Upper lobe of left lung (tissue), 6 donors: ENCODE measurements at regions not wholly inside any gene's neighbourhood (a gene's known extent, or its start where the extent isn't known, plus 50 kb on each side); places are given as distances from the start of the nearest gene placed in this dataset.

ENCODE experiments used
- ATAC-seq, 2 donors: fragments of 200-7000 bp; cut with Tn5 transposase; one replicate each; pipeline ENCODE4 v1.9.1; 2022; ENCODE audit warnings: mild to moderate bottlenecking in 2 of 2, moderate library complexity in 2 of 2; ENCODE audit not compliant: low FRiP score in 2 of 2
- DNase-seq, 2 donors: peaks; one replicate each; pipeline ENCODE4 v3.0.0-alpha.2; 2019 to 2020
- H3K27ac ChIP-seq, 4 donors: fragments of 200-600 bp; sonication (generic); one replicate each; pipeline ENCODE4 v1.5.1; 2016 to 2019
- H3K27me3 ChIP-seq, 4 donors: fragments of 200-600 bp; sonication (generic); one replicate each; pipeline ENCODE4 v1.5.1; 2017 to 2019
- H3K36me3 ChIP-seq, 4 donors: fragments of 200-600 bp; sonication (generic); one replicate each; pipeline ENCODE4 v1.5.1; 2016 to 2019
- H3K4me1 ChIP-seq, 4 donors: fragments of 200-600 bp; sonication (generic); one replicate each; pipeline ENCODE4 v1.5.1; 2018 to 2019
- H3K4me3 ChIP-seq, 4 donors: fragments of 200-600 bp; sonication (generic); one replicate each; pipeline ENCODE4 v1.5.1; 2017 to 2019; ENCODE audit warnings: mild to moderate bottlenecking in 2 of 4, moderate library complexity in 1 of 4
- H3K9me3 ChIP-seq, 4 donors: fragments of 200-600 bp; sonication (generic); one replicate each; pipeline ENCODE4 v1.5.1; 2018 to 2019
- EP300 ChIP-seq, 4 donors: sonication (generic); formaldehyde crosslinking; IDR thresholded peaks; one replicate each; pipeline ENCODE4 v1.5.1; 2017; ENCODE audit warnings: antibody characterized with exemption in 4 of 4, control low read depth in 2 of 4
- POLR2A ChIP-seq, 4 donors: fragments of 450-650 bp; IDR thresholded peaks; one replicate each; pipeline ENCODE4 v1.5.1; 2016 to 2017; ENCODE audit warnings: antibody characterized with exemption in 4 of 4, mild to moderate bottlenecking in 2 of 4
- POLR2AphosphoS5 ChIP-seq, 2 donors: sonication (generic); formaldehyde crosslinking; IDR thresholded peaks; one replicate each; pipeline ENCODE4 v1.5.1; 2017; ENCODE audit warnings: antibody characterized with exemption in 2 of 2
- WGBS, 2 donors: methylation state at CpG; one replicate each; pipeline ENCODE4 v1.1.5; 2017 to 2018; 5-methylcytosine and 5-hydroxymethylcytosine counted together
- TF ChIP-seq, protein P1 (sequence below), 6 experiments: fragments of 450-650 bp in 4 of 6; fragments of 200-600 bp in 2 of 6; sonication (generic) in 2 of 6; IDR thresholded peaks; one replicate each; pipeline ENCODE4 v1.5.1; 2016 to 2019; ENCODE audit warnings: antibody characterized with exemption in 6 of 6
- donor health status: DM: no; HTN: no; CAD: no; lungs with moderate emphysema.
- donor health status: DM: no; HTN: yes; CAD: no; lungs with severe emphysema.

- peak in 1 of 2 donors; percentile 13 for ATAC-seq
- WGBS, 2 donors, result 67 to 77% methylated on average over 2 to 3 of the region's 3 CpGs
- DNase-seq, result no peak
These were observed 249.7 kb upstream of the AVPR1A start for GRCh38 chr12:63400718-63401117.

DNA sequence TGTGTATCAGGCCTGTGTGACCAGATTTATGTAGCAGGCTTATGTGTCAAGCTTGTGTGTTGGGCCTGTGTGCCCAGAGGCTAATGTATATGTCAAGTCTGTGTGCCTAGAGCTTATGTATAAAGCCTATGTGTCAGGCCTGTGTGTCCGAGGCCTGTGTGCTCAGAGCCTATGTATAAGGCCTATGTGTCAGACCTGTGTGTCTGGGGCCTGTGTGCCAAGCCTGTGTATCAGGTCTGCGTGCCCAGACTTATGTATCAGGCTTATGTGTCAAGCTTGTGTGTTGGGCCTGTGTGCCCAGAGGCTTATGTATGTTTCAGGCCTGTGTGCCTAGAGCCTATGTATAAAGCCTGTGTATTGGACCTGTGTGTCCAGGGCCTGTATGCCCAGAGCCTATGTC lies 249.3 kb upstream of the AVPR1A start:
- H3K4me1 ChIP-seq, result no peaks in the 10 kb centered on the region
- no peak overlapping the region for H3K4me3 ChIP-seq
- no peak for DNase-seq
- 88 to 93% methylated on average over 2 of the region's 2 CpGs for WGBS, 2 donors
- TF ChIP-seq EP300 (IDR thresholded peaks at IDR 0.05), result no peak
- TF ChIP-seq POLR2AphosphoS5 (IDR thresholded peaks at IDR 0.05), result no peak
- no peak for TF ChIP-seq POLR2A (IDR thresholded peaks at IDR 0.05)
- H3K9me3 ChIP-seq, result peaks cover 0 to 8% (median 3%) of the 10 kb centered on the region in 4 donors
- H3K36me3 ChIP-seq, result no peaks in the 10 kb centered on the region
- H3K27me3 ChIP-seq, result no peaks in the 10 kb centered on the region
- no peak overlapping the region for H3K27ac ChIP-seq
- ATAC-seq, result peak; percentile 10 to 41

More at GRCh38 chr12:63400718-63401117, 249.7 kb upstream of the AVPR1A start:
- Histone ChIP-seq H3K27ac (no peak overlapping the region), H3K36me3 (no peaks in the 10 kb centered on the region), H3K27me3 (no peaks in the 10 kb centered on the region), H3K4me1 (no peaks in the 10 kb centered on the region), H3K4me3 (no peak overlapping the region), H3K9me3 (peaks cover 0 to 8% (median 4%) of the 10 kb centered on the region in 4 donors)
- TF ChIP-seq, protein P1, sequence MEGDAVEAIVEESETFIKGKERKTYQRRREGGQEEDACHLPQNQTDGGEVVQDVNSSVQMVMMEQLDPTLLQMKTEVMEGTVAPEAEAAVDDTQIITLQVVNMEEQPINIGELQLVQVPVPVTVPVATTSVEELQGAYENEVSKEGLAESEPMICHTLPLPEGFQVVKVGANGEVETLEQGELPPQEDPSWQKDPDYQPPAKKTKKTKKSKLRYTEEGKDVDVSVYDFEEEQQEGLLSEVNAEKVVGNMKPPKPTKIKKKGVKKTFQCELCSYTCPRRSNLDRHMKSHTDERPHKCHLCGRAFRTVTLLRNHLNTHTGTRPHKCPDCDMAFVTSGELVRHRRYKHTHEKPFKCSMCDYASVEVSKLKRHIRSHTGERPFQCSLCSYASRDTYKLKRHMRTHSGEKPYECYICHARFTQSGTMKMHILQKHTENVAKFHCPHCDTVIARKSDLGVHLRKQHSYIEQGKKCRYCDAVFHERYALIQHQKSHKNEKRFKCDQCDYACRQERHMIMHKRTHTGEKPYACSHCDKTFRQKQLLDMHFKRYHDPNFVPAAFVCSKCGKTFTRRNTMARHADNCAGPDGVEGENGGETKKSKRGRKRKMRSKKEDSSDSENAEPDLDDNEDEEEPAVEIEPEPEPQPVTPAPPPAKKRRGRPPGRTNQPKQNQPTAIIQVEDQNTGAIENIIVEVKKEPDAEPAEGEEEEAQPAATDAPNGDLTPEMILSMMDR (IDR thresholded peaks at IDR 0.05), result no peak

DNA sequence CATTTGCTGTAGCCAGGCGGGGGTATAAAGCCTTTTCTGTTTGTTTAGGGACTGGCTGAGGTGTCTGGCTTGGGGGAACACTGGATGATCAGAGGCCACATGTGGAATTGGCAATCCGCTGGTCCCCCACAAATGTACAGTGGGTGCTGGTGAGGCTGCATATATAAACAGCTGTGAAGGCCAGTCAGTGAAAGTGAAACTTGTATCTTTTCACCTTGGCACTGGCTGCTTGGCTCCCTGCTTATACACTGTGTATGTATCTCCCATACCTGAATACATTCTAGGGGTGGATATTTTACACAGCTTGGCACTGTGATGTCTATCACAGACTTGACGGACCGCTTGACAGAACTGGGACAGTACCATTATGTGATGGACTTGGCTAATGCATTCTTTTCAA lies 246.8 kb upstream of the AVPR1A start:
- Histone ChIP-seq H3K4me3 (no peak overlapping the region), H3K36me3 (no peaks in the 10 kb centered on the region), H3K27me3 (no peaks in the 10 kb centered on the region), H3K9me3 (peaks cover 0 to 8% (median 3%) of the 10 kb centered on the region in 4 donors), H3K27ac (no peak overlapping the region), H3K4me1 (peaks cover 0 to 5% (median 0%) of the 10 kb centered on the region in 4 donors)
- no peak for ATAC-seq
- 89 to 98% methylated on average over 4 of the region's 4 CpGs for WGBS, 2 donors
- no peak for DNase-seq
- no peak for TF ChIP-seq POLR2AphosphoS5 (IDR thresholded peaks at IDR 0.05)
- no peak for TF ChIP-seq POLR2A (IDR thresholded peaks at IDR 0.05)
- TF ChIP-seq, protein P1 (IDR thresholded peaks at IDR 0.05), result no peak
- TF ChIP-seq EP300 (IDR thresholded peaks at IDR 0.05), result no peak

DNA sequence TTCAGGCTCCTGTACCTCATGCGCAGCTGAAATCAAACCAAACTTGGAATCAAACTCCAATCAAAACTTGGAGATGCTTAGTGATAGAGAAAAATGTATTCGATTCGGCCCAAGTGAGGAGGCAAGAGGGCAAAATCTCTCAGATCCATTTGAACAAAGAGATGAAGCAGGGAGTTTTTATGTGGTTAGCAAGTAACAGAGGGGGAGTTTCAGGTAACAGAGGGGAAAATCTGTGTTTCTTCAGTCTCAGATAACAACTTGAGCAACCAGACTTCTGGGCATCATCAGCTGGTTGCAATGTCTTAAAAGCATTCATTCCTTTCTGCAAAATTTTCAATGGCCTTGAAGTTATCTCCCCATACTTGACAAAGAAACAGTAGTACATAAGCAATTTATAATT lies 245.1 kb upstream of the AVPR1A start:
- TF ChIP-seq POLR2AphosphoS5 (IDR thresholded peaks at IDR 0.05) (no peak), EP300 (IDR thresholded peaks at IDR 0.05) (no peak), POLR2A (IDR thresholded peaks at IDR 0.05) (no peak)
- TF ChIP-seq, protein P1 (IDR thresholded peaks at IDR 0.05), result no peak
- Histone ChIP-seq H3K4me1 (peaks cover 0 to 5% (median 0%) of the 10 kb centered on the region in 4 donors), H3K9me3 (peaks cover 0 to 8% (median 3%) of the 10 kb centered on the region in 4 donors), H3K27me3 (no peaks in the 10 kb centered on the region), H3K27ac (no peak overlapping the region), H3K4me3 (no peak overlapping the region), H3K36me3 (no peaks in the 10 kb centered on the region)
- DNase-seq (no peak), ATAC-seq (no peak)
- 91 to 97% methylated on average over 3 of the region's 3 CpGs for WGBS, 2 donors

DNA sequence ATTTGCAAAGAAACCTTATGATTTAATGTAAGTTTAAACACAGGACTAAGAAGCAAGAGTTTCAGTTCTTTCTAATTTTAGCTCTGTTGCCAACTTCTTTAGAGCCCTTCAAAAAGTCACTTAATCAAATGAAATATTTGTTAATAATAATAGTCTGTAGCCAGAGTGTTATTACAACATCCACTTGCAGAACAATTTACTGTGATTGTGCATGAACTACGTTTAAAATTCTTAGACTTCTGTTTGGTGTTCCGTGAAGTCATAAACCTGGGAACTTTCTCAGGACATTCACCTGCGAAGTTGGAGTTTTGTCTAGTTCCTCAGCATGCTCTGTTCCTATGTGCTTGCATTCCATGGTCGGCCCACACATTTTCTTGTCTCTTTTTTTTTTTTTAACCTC lies 244.0 kb upstream of the AVPR1A start:
- Histone ChIP-seq H3K27ac (no peak overlapping the region), H3K27me3 (no peaks in the 10 kb centered on the region), H3K36me3 (no peaks in the 10 kb centered on the region), H3K4me1 (peaks cover 0 to 5% (median 0%) of the 10 kb centered on the region in 4 donors), H3K4me3 (no peak overlapping the region), H3K9me3 (peaks cover 0 to 8% (median 3%) of the 10 kb centered on the region in 4 donors)
- no peak for TF ChIP-seq POLR2AphosphoS5 (IDR thresholded peaks at IDR 0.05)
- TF ChIP-seq, protein P1 (IDR thresholded peaks at IDR 0.05), result no peak
- no peak for TF ChIP-seq POLR2A (IDR thresholded peaks at IDR 0.05)
- ATAC-seq (no peak), DNase-seq (no peak)
- WGBS, 2 donors, result 45 to 64% methylated on average over 4 of the region's 4 CpGs
